Endothelial cell (in vitro differentiated cells): ENCODE measurements at regions not wholly inside any gene's neighbourhood (a gene's known extent, or its start where the extent isn't known, plus 50 kb on each side); places are given as distances from the start of the nearest gene placed in this dataset.

Experiments
- DNase-seq: peaks from one replicate; pipeline ENCODE4 v3.0.0; 2021; ENCODE audit warnings: low spot score
- H3K27ac Mint-ChIP-seq: one replicate; pipeline ENCODE4 v1.8.0; 2021; ENCODE audit warnings: mixed read lengths, inconsistent platforms; ENCODE audit not compliant: unreplicated experiment
- H3K27me3 Mint-ChIP-seq: one replicate; pipeline ENCODE4 v1.8.0; 2021; ENCODE audit warnings: mild to moderate bottlenecking, moderate library complexity, mixed read lengths, inconsistent platforms; ENCODE audit not compliant: unreplicated experiment
- H3K36me3 Mint-ChIP-seq: one replicate; pipeline ENCODE4 v1.8.0; 2021; ENCODE audit warnings: mild to moderate bottlenecking, low read depth, mixed read lengths, inconsistent platforms; ENCODE audit not compliant: unreplicated experiment
- H3K4me1 Mint-ChIP-seq: one replicate; pipeline ENCODE4 v1.8.0; 2021; ENCODE audit warnings: mild to moderate bottlenecking, mixed read lengths, inconsistent platforms; ENCODE audit not compliant: unreplicated experiment
- H3K4me3 Mint-ChIP-seq: one replicate; pipeline ENCODE4 v1.8.0; 2021; ENCODE audit warnings: mild to moderate bottlenecking, mixed read lengths, inconsistent platforms; ENCODE audit not compliant: unreplicated experiment
- H3K9me3 Mint-ChIP-seq: one replicate; pipeline ENCODE4 v1.8.0; 2021; ENCODE audit warnings: mixed read lengths, inconsistent platforms; ENCODE audit not compliant: unreplicated experiment
- TF ChIP-seq, protein P1 (sequence below): fragments of 200-600 bp; sonication (generic); IDR thresholded peaks from one replicate; pipeline ENCODE4 v1.5.0; 2021; ENCODE audit warnings: antibody characterized with exemption; ENCODE audit not compliant: unreplicated experiment

DNA sequence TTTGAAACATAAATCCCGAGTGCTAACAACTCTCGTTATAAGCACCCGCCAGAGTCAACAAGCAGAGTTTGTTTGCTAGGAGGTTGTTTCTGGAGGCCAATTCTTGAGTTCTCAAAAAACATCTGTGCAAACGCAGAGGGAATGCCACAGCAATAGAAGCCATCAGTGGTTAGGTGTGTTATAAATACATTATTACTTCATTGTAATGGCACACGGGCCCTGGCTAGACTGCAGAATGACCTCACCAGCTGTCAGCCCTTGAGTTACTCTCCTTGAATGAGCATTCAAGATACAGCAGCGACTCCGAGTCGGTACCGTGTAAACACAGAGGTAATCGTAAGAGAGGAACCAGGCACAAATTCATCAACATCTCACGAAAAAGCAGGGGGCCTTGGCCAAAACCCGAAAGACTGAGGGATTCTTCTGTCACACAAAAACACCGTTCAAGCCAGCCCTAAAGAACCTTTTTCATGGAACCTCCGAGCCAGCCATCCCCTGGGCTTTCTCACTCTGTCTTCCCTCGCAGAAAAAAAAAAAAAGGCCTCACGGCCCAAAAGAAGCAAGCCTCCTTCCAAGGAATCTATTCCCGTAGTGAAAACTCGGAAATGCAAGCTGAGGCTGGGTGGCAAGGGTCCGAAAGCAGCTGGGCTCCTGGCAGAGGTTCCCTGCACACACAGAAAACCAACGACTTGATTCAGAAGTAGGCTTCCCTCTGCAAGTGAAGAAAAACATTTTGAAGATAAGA, 133.7 kb upstream of the MEIS1 start:
- peaks cover 2% of the 10 kb centered on the region for H3K27me3 Mint-ChIP-seq
- no peak overlapping the region for H3K27ac Mint-ChIP-seq
- no peaks in the 10 kb centered on the region for H3K36me3 Mint-ChIP-seq
- no peak overlapping the region for H3K4me3 Mint-ChIP-seq
- TF ChIP-seq, protein P1, sequence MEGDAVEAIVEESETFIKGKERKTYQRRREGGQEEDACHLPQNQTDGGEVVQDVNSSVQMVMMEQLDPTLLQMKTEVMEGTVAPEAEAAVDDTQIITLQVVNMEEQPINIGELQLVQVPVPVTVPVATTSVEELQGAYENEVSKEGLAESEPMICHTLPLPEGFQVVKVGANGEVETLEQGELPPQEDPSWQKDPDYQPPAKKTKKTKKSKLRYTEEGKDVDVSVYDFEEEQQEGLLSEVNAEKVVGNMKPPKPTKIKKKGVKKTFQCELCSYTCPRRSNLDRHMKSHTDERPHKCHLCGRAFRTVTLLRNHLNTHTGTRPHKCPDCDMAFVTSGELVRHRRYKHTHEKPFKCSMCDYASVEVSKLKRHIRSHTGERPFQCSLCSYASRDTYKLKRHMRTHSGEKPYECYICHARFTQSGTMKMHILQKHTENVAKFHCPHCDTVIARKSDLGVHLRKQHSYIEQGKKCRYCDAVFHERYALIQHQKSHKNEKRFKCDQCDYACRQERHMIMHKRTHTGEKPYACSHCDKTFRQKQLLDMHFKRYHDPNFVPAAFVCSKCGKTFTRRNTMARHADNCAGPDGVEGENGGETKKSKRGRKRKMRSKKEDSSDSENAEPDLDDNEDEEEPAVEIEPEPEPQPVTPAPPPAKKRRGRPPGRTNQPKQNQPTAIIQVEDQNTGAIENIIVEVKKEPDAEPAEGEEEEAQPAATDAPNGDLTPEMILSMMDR: no peak
- no peaks in the 10 kb centered on the region for H3K4me1 Mint-ChIP-seq
- no peak for DNase-seq
- no peaks in the 10 kb centered on the region for H3K9me3 Mint-ChIP-seq

GRCh38 chr2:66283787-66284186, 151.1 kb upstream of the MEIS1 start:
- no peak for DNase-seq
- Mint-ChIP-seq H3K9me3 (no peaks in the 10 kb centered on the region), H3K4me1 (no peaks in the 10 kb centered on the region), H3K4me3 (no peak overlapping the region), H3K27ac (no peak overlapping the region), H3K27me3 (peaks cover 1% of the 10 kb centered on the region), H3K36me3 (no peaks in the 10 kb centered on the region)
- TF ChIP-seq, protein P1: no peak

GRCh38 chr2:66281980-66282379, 152.9 kb upstream of the MEIS1 start:
- Mint-ChIP-seq H3K27me3 (peaks cover 1% of the 10 kb centered on the region), H3K4me1 (no peaks in the 10 kb centered on the region), H3K4me3 (no peak overlapping the region), H3K36me3 (no peaks in the 10 kb centered on the region), H3K27ac (no peak overlapping the region), H3K9me3 (no peaks in the 10 kb centered on the region)
- no peak for DNase-seq
- TF ChIP-seq, protein P1: no peak

DNA sequence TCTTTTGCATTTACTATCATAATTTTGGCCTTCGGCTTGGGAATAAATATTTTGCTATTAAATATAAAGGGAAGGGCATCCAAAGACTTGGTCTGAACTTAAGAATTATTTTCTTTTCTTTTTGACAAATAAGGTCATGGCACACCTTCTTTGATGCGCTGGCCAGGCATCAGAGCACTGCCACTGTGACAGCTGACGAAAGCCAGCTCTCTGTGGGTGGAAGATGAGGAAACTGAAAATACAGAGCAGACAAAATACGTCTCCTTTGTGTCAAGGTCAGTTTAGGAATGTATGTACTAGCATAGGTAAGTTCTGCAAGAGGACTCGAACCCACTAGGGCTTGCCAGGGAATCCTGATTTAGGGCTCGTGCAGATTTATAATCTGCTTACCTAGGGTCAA, 155.9 kb upstream of the MEIS1 start:
- no peak for DNase-seq
- TF ChIP-seq, protein P1: no peak
- Mint-ChIP-seq H3K9me3 (no peaks in the 10 kb centered on the region), H3K27ac (no peak overlapping the region), H3K27me3 (no peaks in the 10 kb centered on the region), H3K4me1 (no peaks in the 10 kb centered on the region), H3K4me3 (no peak overlapping the region), H3K36me3 (no peaks in the 10 kb centered on the region)

DNA sequence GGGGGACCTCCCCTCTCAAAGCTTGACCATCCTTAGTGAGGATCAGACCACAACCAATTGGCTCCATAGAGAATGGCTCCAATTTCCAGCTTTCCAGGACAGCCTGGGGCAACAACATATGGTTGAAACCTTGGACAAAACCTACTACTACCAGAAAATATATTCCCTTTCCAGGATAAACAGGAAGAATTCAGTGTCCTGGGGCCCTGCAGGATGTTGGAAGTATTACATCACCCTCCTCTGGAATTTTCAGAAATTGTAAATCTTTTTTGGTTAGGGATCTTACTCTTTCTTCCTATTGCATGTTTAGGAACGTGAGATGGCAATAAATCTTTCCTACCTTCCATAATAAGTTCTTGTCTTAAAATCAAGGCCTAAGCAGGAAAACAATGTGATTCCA, 158.9 kb upstream of the MEIS1 start:
- Mint-ChIP-seq H3K36me3 (no peaks in the 10 kb centered on the region), H3K27ac (no peak overlapping the region), H3K27me3 (no peaks in the 10 kb centered on the region), H3K4me1 (no peaks in the 10 kb centered on the region), H3K4me3 (no peak overlapping the region), H3K9me3 (no peaks in the 10 kb centered on the region)
- DNase-seq: no peak
- TF ChIP-seq, protein P1: peak; percentile 54
